B cell (primary cell): ENCODE measurements at regions not wholly inside any gene's neighbourhood (a gene's known extent, or its start where the extent isn't known, plus 50 kb on each side); places are given as distances from the start of the nearest gene placed in this dataset.
A peak's percentile ranks its signal among the peaks of the same experiment; 100 is the strongest.

ENCODE experiments used
- ATAC-seq: fragments of 200-7000 bp; cut with Tn5 transposase; one replicate; pipeline ENCODE4 v1.10.0; 2021; ENCODE audit warnings: low read depth, mild to moderate bottlenecking, moderate number of reproducible peaks, moderate library complexity
- CTCF ChIA-PET: fragments of 350-600 bp; sonication (Branson Sonifier 250); formaldehyde crosslinking; loops from one replicate; lab custom pipeline; 2021; ENCODE audit warnings: antibody characterized with exemption, inconsistent platforms; lab: Charles Lee
- POLR2A ChIA-PET: fragments of 350-600 bp; sonication (Branson Sonifier 250); formaldehyde crosslinking; loops from one replicate; lab custom pipeline; 2021; ENCODE audit warnings: antibody characterized with exemption; lab: Charles Lee
- DNase-seq: peaks from one replicate; pipeline ENCODE4 v3.0.0; 2013
- H2AFZ ChIP-seq: 2 replicates; pipeline ENCODE4 v1.6.1; 2012; ENCODE audit warnings: mild to moderate bottlenecking, low read depth, low read length; ENCODE audit not compliant: insufficient read depth, poor library complexity, severe bottlenecking
- H3K27ac ChIP-seq, 2 donors: 1 replicate in 1 of 2; 2 replicates in 1 of 2; pipeline ENCODE4 v1.5.1; 2012 to 2013; ENCODE audit warnings: low read length in 2 of 2, mild to moderate bottlenecking in 2 of 2, moderate library complexity in 1 of 2
- H3K27me3 ChIP-seq, 4 experiments: fragments of 200-600 bp in 1 of 4; sonication (generic) in 1 of 4; replicated peaks in 1 of 4; 1 replicate in 2 of 4; 2 replicates in 2 of 4; pipeline versions ENCODE4 v1.6.1 to v1.7.0; 2013 to 2016; ENCODE audit warnings: low read length in 3 of 4, mild to moderate bottlenecking in 2 of 4, mixed read lengths in 1 of 4, moderate library complexity in 1 of 4; ENCODE audit not compliant: insufficient read depth in 4 of 4, control insufficient read depth in 3 of 4; ENCODE audit errors: control extremely low read depth in 1 of 4
- H3K36me3 ChIP-seq, 2 experiments: replicated peaks in 1 of 2; 1 replicate in 1 of 2; 2 replicates in 1 of 2; pipeline versions ENCODE4 v1.6.1 to v1.7.1; 2013; ENCODE audit warnings: low read length in 1 of 2; ENCODE audit not compliant: insufficient read depth in 2 of 2, control insufficient read depth in 1 of 2; ENCODE audit errors: control extremely low read depth in 1 of 2, extremely low read depth in 1 of 2
- H3K4me1 ChIP-seq, 2 donors: fragments of 200-600 bp in 1 of 2; sonication (generic) in 1 of 2; 1 replicate in 1 of 2; 2 replicates in 1 of 2; pipeline versions ENCODE4 v1.5.1 to v1.6.1; 2013 to 2017; ENCODE audit warnings: low read length in 2 of 2; ENCODE audit not compliant: control insufficient read depth in 2 of 2, insufficient read depth in 2 of 2
- H3K4me2 ChIP-seq: replicated peaks from 2 replicates; pipeline ENCODE3; 2012; ENCODE audit warnings: mild to moderate bottlenecking, low read depth, low read length; ENCODE audit not compliant: poor library complexity, severe bottlenecking
- H3K4me3 ChIP-seq, 5 experiments: fragments of 200-600 bp in 1 of 5; sonication (generic) in 1 of 5; 1 replicate in 3 of 5; 2 replicates in 2 of 5; pipeline versions ENCODE4 v1.5.1 to v1.7.0; 2011 to 2016; ENCODE audit warnings: low read length in 4 of 5, mild to moderate bottlenecking in 4 of 5, low read depth in 2 of 5, control low read depth in 1 of 5, moderate library complexity in 1 of 5; ENCODE audit not compliant: insufficient read depth in 1 of 5; ENCODE audit errors: control extremely low read depth in 1 of 5, extremely low read depth in 1 of 5
- H3K79me2 ChIP-seq: fragments of 200-600 bp; sonication (generic); one replicate; pipeline ENCODE4 v1.6.0; 2016; ENCODE audit warnings: low read length; ENCODE audit not compliant: control insufficient read depth, insufficient read depth
- H3K9ac ChIP-seq: fragments of 200-600 bp; sonication (generic); 2 replicates; pipeline ENCODE4 v1.6.1; 2017; ENCODE audit warnings: mild to moderate bottlenecking, low read length, moderate library complexity
- H3K9me3 ChIP-seq, 3 donors: one replicate each; pipeline versions ENCODE4 v1.6.1 to v1.7.1; 2013; ENCODE audit warnings: low read length in 2 of 3; ENCODE audit not compliant: control insufficient read depth in 2 of 3, insufficient read depth in 1 of 3; ENCODE audit errors: control extremely low read depth in 1 of 3
- H4K20me1 ChIP-seq: 2 replicates; pipeline ENCODE4 v1.6.0; 2012; ENCODE audit warnings: mild to moderate bottlenecking, low read length; ENCODE audit not compliant: insufficient read depth, control insufficient read depth, poor library complexity, severe bottlenecking
- H3K27ac Mint-ChIP-seq: one replicate; pipeline ENCODE4 v1.8.0; 2021; ENCODE audit warnings: mixed read lengths
- H3K27me3 Mint-ChIP-seq: one replicate; pipeline ENCODE4 v1.8.0; 2021; ENCODE audit warnings: mixed read lengths
- H3K4me1 Mint-ChIP-seq: one replicate; pipeline ENCODE4 v1.8.0; 2021; ENCODE audit warnings: mixed read lengths
- H3K4me3 Mint-ChIP-seq: one replicate; pipeline ENCODE4 v1.8.0; 2021; ENCODE audit warnings: mixed read lengths
- H3K9me3 Mint-ChIP-seq: one replicate; pipeline ENCODE4 v1.8.0; 2022; ENCODE audit warnings: mixed read lengths; ENCODE audit not compliant: insufficient read depth
- EZH2 ChIP-seq: IDR thresholded peaks from 2 replicates; pipeline ENCODE4 v1.6.1; 2012; ENCODE audit warnings: borderline replicate concordance, low read depth, mild to moderate bottlenecking, moderate library complexity, low read length; ENCODE audit not compliant: insufficient read depth, poor library complexity, severe bottlenecking
- WGBS: methylation state at CpG from one replicate; pipeline ENCODE4 v1.1.5; 2013; ENCODE audit warnings: missing lambda C conversion rate; ENCODE audit not compliant: insufficient coverage; 5-methylcytosine and 5-hydroxymethylcytosine counted together
- intact Hi-C: fragments of 100-400 bp; cut with micrococcal nuclease; formaldehyde crosslinking; loops from one replicate; pipeline ENCODE4 v1.10.0; 2022
- TF ChIP-seq, protein P1 (sequence below): fragments of 200-600 bp; IDR thresholded peaks from one replicate; pipeline ENCODE4 v1.8.0; 2022; ENCODE audit warnings: antibody characterized with exemption, mild to moderate bottlenecking

DNA sequence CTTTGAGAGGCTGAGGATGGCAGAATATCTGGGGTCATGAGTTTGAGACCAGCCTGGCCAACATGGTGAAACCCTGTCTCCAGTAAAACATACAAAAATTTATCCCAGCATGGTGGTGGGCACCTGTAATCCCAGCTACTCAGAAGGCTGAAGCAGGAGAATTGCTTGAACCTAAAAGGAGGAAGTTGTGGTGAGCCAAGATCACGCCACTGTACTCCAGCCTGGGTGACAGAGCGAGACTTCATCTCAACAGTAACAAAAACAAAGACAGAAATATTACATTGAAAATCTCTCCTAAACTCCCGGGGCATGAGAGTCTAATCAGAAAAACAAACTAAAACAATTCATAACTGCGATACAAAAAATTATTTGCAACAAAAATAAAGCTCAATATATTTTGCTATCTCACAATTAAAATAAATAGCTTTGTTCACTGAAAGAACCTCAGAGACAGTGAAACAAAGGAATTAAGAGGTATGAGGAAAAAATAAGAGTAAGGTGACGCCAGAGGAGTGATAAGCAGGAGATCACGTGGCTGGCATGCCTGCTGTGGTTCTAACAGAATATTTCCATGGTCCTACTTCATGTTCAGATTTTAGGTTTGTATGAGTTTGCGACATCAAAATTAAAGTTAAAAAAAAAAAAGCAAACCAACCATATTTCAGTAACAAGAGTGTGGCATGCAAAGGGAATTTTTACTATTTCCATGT, 527.7 kb upstream of the POM121L12 start:
- DNase-seq = no peak
- H3K27me3 Mint-ChIP-seq = no peaks in the 10 kb centered on the region
- peak overlapping the region; percentile 56 for H3K4me2 ChIP-seq
- H3K4me3 Mint-ChIP-seq = no peak overlapping the region
- H3K9ac ChIP-seq = peak overlapping the region; percentile 26
- H3K4me1 ChIP-seq = peaks cover 0 to 12% of the 10 kb centered on the region in 2 donors
- TF ChIP-seq, protein P1, sequence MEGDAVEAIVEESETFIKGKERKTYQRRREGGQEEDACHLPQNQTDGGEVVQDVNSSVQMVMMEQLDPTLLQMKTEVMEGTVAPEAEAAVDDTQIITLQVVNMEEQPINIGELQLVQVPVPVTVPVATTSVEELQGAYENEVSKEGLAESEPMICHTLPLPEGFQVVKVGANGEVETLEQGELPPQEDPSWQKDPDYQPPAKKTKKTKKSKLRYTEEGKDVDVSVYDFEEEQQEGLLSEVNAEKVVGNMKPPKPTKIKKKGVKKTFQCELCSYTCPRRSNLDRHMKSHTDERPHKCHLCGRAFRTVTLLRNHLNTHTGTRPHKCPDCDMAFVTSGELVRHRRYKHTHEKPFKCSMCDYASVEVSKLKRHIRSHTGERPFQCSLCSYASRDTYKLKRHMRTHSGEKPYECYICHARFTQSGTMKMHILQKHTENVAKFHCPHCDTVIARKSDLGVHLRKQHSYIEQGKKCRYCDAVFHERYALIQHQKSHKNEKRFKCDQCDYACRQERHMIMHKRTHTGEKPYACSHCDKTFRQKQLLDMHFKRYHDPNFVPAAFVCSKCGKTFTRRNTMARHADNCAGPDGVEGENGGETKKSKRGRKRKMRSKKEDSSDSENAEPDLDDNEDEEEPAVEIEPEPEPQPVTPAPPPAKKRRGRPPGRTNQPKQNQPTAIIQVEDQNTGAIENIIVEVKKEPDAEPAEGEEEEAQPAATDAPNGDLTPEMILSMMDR = no peak
- TF ChIP-seq EZH2 = no peak
- ATAC-seq = no peak
- intact Hi-C loops = no loop called here
- H3K36me3 ChIP-seq = no peaks in the 10 kb centered on the region
- no peak overlapping the region for H2AFZ ChIP-seq
- POLR2A ChIA-PET = no interaction called here
- CTCF ChIA-PET = no interaction called here
- no peaks in the 10 kb centered on the region for H3K9me3 ChIP-seq
- no peaks in the 10 kb centered on the region for H3K79me2 ChIP-seq
- H3K27me3 ChIP-seq = no peaks in the 10 kb centered on the region
- peak overlapping the region in 1 of 2 donors; percentile 67 for H3K27ac ChIP-seq
- H3K4me3 ChIP-seq = peak overlapping the region in 1 of 5 experiments; percentile 34
- H3K27ac Mint-ChIP-seq = no peak overlapping the region
- no peaks in the 10 kb centered on the region for H4K20me1 ChIP-seq
- peaks cover 7% of the 10 kb centered on the region for H3K9me3 Mint-ChIP-seq
- no peaks in the 10 kb centered on the region for H3K4me1 Mint-ChIP-seq
- 0% methylated on average over 1 of the region's 7 CpGs for WGBS

DNA sequence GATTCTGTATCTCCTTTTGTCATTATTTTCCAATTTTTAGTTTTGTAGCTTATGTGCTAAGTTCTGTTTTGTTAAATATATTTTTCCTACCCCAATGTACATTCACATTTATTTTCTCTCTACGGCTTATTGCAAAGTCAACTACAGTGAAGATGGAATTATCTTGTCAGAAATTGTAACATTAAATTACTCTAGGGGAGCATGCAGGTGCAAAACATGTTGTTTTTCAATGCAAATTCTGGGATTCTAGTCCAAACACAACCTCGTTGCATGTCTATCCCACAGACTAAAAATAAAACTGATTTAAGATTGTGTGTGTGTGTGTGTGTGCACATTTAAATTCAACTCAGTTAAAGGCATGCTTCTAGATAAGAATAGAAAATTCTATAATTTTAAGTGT, 529.1 kb upstream of the POM121L12 start:
- no peak overlapping the region for H3K27ac Mint-ChIP-seq
- H3K9me3 Mint-ChIP-seq = peaks cover 7% of the 10 kb centered on the region
- Histone ChIP-seq H3K4me3 (no peak overlapping the region), H3K9me3 (no peaks in the 10 kb centered on the region), H3K4me2 (no peak overlapping the region), H3K4me1 (peaks cover 0 to 12% of the 10 kb centered on the region in 2 donors), H3K27ac (no peak overlapping the region), H3K36me3 (no peaks in the 10 kb centered on the region), H3K9ac (no peak overlapping the region), H3K79me2 (no peaks in the 10 kb centered on the region), H2AFZ (no peak overlapping the region), H3K27me3 (no peaks in the 10 kb centered on the region), H4K20me1 (no peaks in the 10 kb centered on the region)
- no peaks in the 10 kb centered on the region for H3K4me1 Mint-ChIP-seq
- ChIA-PET CTCF (no interaction called here), POLR2A (no interaction called here)
- H3K27me3 Mint-ChIP-seq = no peaks in the 10 kb centered on the region
- no peak for DNase-seq
- no CpG with 5 or more reads among the region's 2 CpGs for WGBS
- no peak overlapping the region for H3K4me3 Mint-ChIP-seq
- TF ChIP-seq, protein P1 = no peak
- TF ChIP-seq EZH2 = no peak
- intact Hi-C loops = no loop called here
- ATAC-seq = no peak
